ENCODE measurements at regions not wholly inside any gene's neighbourhood (a gene's known extent, or its start where the extent isn't known, plus 50 kb on each side); places are given as distances from the start of the nearest gene placed in this dataset.
"Not testable (repeated sequence)": the region's sequence is repeated elsewhere in the genome, so short reads cannot be mapped to it uniquely, and the experiment has no call there.

DNA sequence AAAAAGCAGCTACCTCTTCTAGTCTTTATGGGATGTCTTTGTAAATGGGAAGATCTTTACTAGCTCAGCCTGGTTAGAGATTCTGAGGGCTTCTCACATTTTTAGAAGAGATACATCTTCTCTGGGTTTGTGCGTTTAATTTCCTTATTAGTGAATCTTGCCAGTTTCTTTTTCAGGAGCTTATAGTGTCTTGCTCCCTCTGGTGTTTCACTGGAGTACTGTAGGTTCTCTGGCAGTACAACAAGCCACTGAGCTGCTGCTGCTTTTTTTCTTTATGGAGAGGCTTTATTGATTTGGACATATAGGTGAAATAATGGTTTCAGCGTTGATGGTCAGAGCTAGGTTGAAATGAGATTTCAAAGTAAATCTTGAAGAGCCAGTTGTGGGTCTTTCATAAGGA, 82.9 kb downstream of the LAS1L start:
- peak; percentile 48 to 58 for DNase-seq

DNA sequence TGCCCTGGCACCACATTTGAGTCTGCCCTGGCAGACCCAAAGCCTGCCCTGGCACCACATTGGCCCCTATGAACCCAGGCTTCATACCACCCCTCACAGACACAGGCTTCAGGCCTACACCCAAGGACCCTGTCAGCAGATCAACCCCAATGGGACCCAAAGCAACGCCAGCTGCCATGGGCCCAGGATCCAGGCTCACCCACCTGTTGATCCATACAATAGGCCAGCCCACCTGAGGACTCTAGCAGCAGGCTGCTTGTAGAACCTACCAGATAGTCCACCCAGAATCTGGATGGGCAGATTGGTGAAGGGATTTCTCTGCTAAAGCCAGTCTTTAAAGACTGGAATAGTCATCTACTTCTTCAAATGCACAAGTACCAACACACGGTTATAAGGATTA, 114.4 kb downstream of the LAS1L start:
- DNase-seq = no peak

DNA sequence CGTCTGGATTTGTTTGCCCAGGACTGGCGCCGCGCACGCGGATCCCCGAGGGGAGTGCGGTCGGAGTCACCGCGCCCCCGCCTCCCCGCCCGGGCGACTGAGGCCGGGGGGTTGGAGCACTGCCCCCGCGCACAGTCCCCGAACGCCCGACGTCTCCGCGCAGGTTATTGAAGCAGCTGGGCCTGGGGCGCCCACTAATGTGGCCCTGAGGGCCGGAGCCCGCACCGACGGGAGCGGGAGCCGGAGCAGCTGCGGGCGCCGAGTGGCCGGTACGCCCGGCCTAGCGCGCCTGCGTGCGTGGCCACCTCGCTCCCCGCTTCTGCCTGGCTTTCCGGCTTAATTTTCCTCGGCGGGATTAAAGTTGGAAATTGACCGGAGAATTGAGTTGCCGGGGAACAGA, 126.9 kb downstream of the LAS1L start:
- not testable (repeated sequence) for DNase-seq

DNA sequence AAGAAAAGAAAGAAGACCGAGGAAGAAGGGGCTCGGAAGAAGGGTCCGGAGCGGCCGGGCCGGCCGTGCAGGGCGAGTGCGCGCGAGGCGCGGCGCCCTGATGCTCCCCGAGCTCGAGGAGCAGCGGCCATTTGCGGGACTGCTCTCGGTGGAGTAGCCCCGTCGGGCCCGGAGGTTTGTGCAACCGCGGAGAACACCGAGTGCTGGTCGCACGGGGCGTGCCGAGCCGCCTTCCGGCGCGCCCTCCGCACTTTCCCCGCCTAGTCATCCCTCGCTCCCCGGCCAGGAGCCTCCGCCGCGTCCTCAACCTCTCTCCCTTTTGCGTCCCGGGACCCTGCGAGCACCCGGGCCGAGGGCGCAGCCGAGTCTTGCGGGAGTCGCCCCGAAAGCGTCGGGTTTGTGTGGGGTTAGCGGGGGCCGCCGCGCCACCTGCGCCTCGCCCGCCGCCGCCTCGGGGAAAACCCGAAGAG, 127.4 kb downstream of the LAS1L start:
- DNase-seq = no peak

DNA sequence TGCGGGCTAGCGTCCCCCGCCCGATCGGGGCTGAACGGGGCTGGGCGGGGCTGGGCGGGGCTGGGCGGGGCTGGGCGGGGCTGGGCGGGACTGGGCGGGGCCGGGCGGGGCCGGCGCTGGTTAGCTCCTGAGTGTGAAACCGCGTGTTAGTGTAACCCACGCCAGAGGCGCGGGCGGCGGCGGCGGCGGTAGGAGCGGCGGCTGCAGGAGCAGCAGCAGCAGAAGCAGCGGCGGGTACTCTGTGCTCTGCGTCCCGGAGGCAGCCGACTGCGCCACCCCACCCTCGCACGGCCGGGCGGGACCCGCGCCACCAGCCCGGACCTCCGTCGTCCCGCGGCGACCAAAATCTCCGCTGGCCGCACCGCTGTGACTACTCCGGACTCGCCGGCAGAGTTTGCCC, 128.1 kb downstream of the LAS1L start:
- DNase-seq = peak in 1 of 2 experiments; percentile 3

DNA sequence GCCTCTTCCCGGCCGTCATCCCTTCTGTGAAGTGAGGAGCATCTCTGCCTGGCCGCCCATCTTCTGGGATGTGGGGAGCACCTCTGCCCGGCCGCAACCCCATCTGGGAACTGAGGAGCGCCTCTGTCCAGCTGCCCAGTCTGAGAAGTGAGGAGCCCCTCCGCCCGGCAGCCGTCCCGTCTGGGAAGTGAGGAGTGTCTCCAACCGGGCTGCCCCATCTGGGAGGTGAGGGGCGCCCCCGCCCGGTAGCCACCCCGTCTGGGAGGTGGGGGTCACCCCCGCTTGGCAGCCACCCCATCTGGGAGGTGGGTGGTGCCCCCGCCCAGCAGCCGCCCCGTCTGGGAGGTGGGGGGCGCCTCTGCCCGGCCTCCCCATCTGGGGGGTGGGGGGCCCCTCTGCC, 142.3 kb downstream of the LAS1L start:
- DNase-seq = no peak

DNA sequence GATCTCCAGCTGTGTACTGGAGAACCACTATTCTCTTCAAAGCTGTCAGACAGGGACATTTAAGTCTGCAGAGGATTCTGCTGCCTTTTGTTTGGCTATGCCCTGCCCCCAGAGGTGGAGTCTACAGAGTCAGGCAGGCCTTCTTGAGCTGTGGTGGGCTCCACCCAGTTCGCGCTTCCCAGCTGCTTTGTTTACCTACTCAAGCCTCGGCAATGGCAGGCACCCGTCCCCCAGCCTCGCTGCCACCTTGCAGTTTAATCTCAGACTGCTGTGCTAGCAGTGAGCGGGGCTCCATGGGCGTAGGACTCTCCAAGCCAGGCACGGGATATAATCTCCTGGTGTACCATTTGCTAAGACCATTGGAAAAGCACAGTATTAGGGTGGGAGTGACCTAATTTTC, 145.5 kb downstream of the LAS1L start:
- not testable (repeated sequence) for DNase-seq

Data from Kasumi-1 (cell line).